Muscle of back (tissue), 3 donors: ENCODE measurements at regions not wholly inside any gene's neighbourhood (a gene's known extent, or its start where the extent isn't known, plus 50 kb on each side); places are given as distances from the start of the nearest gene placed in this dataset.
"Not testable (repeated sequence)": the region's sequence is repeated elsewhere in the genome, so short reads cannot be mapped to it uniquely, and the experiment has no call there.

Source experiments
- DNase-seq, 3 donors: peaks; one replicate each; pipeline versions ENCODE4 v3.0.0 to v3.0.0-alpha.2; 2013

- no peak for DNase-seq
Observed at GRCh38 chr14:22263961-22264360, 325.1 kb downstream of the DAD1 start.

DNA sequence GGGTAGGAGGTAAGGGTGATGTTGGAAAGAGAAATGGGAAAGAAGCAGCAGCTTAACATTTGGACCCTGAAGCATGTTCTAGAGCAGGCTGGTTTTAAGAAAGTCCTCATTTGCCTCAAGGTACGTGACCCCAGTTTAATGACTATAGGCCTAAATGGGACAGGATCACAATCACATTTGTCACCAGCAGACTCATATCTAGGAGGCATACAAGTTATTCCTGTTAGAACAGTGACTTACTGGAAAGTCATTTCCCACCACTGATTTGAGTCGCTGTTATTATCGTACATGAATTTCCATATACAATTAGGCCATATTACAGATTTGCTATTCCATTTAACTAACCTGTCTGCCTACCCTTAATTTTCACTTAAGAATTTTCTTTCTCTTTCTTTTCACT is 326.1 kb downstream of the DAD1 start:
- no peak for DNase-seq

- peak; percentile 56 to 82 (median 70) for DNase-seq
Observed at GRCh38 chr14:22255017-22255950, 333.7 kb downstream of the DAD1 start.

- DNase-seq = peak; percentile 49 to 77 (median 64)
Observed at GRCh38 chr14:22252686-22253085, 336.3 kb downstream of the DAD1 start.

- DNase-seq = no peak
Observed at GRCh38 chr14:22251090-22251489, 337.9 kb downstream of the DAD1 start.

GRCh38 chr14:22249770-22250169 is 339.3 kb downstream of the DAD1 start:
- DNase-seq = no peak

DNA sequence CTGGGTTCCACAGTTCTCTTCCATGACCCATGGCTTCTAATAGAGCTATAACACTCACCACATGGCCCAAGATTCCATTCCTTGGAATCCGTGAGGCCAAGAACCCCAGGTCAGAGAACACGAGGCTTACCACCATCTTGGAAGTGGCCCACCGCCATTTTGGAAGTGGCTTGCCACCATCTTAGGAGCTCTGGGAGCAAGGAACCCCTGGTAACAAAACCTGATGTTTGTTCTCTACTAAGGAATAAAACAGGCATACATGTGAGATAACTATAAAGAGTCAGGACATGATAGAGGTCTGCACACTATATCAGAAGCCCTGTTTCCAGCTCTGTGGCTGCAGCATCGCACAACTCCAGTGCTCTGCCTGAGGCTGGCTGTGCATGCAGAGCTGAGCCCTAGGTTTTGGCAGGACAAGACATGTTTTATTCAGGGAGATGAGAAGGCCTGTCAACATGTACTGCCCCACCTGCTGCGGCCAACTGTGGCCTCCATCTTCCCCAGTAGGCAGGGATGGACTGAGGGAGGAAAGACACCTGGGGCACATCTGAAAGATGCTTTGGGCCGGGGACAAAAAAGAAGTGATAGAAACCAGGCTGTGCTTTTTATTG is 344.9 kb downstream of the DAD1 start:
- DNase-seq = no peak

DNA sequence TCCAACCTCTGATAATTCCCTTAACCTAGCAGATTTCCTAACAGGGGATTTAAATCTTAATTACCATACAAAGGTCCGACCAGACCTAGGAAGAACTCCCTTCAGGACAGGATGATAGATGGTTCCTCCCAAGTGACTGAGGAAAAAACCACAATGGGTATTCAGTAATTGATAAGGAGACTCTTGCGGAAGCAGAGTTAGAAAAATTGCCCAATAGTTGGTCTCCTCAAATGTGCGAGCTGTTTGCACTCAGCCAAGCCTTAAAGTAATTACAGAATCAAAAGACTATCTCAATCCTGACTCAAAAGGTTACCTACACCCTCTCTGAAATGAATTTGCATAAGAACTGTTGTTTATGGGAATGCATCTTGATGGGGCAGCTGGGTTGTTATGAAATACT is 350.7 kb downstream of the DAD1 start:
- not testable (repeated sequence) for DNase-seq

- DNase-seq = no peak
Observed at GRCh38 chr14:22233377-22233776, 355.6 kb downstream of the DAD1 start.

GRCh38 chr14:22232933-22233332 is 356.1 kb downstream of the DAD1 start:
- no peak for DNase-seq

DNA sequence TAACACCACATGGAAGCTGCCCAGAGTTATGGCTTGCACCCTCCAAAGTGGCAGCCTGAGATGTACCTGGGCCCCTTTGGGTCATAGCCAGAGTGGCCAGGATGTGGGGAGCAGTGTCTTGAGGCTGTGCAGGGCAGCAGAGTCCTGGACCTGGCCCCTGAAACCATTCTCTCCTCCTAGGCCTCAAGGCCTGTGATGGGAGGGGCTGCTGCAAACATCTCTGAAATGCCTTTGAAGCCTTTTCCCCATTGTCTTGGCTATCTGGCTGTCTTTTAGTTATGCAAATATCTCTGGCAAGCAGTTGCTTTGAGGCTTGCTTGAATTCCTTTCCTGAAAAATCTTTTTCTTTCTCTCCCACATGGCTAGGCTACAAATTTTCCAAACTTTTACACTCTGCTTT is 356.5 kb downstream of the DAD1 start:
- no peak for DNase-seq

- DNase-seq = no peak
Observed at GRCh38 chr14:22231018-22231417, 358.0 kb downstream of the DAD1 start.

DNA sequence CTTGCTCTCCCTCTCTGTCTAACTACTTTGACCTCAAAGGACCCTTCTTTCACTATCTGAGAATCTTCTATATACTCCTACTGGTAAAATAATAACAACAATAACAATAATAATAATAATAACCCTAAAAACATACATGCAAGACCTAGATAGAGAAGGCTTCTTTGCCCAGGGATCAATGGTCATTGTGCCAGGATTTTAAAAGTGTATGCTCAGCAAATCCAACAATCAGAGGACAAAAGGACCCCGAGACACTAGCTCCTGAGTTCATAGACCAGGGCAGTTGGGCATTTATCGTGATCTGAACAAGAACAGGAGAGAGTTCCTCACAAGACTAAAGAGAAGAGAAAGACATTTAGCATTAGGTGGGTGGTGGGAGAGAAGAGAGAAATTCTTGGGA is 358.5 kb downstream of the DAD1 start:
- no peak for DNase-seq

DNA sequence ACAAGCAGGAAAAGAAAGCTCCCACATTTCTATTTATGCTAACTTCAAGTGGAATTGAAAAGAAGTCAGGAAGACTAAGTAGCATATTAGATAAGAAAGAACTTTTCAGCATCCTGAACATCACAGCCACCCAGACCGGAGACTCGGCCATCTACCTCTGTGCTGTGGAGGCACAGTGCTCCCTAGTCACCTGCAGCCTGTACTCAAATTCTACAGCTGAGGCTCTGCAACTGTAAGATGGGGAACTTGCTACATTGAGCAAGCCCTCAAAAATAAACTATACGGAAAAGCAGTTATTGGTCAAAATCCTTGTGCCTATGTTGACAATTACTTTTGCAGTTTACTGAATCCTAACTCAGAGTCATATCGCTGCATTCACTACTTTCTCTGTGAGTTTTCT is 361.9 kb downstream of the DAD1 start:
- DNase-seq = no peak

- peak in 1 of 3 donors; percentile 26 for DNase-seq
Observed at GRCh38 chr14:22226381-22226780, 362.6 kb downstream of the DAD1 start.

DNA sequence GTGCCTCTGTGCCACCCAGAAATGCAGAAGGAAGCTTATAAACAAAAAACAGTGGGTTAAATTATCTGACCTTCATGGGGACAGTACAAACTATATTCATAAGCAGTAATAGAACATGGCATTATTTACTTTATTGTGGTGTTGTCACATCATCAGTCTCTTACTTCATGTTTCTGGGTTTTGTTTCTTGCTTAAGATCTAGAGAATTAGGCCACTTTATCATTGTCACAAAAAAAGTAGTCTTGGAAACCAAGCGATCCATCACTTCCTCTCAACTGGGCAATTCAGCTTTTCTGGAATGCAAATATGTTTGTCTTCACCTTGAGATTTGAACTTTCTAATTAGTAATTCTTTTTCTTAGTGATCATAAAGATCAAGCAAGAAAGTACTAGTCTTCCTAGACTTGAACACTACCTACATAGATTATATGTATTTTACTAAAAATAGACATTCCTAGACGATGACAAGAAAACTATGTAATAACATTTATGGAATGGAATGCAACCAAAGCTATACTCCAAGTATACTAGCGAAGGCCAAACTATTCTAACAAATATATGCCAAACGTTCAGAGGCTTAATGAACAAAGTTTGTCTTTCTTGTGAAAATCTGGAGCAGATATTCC is 363.4 kb downstream of the DAD1 start:
- peak; percentile 30 to 58 (median 53) for DNase-seq

GRCh38 chr14:22221508-22221907 is 367.5 kb downstream of the DAD1 start:
- DNase-seq = peak in 1 of 3 donors; percentile 18

DNA sequence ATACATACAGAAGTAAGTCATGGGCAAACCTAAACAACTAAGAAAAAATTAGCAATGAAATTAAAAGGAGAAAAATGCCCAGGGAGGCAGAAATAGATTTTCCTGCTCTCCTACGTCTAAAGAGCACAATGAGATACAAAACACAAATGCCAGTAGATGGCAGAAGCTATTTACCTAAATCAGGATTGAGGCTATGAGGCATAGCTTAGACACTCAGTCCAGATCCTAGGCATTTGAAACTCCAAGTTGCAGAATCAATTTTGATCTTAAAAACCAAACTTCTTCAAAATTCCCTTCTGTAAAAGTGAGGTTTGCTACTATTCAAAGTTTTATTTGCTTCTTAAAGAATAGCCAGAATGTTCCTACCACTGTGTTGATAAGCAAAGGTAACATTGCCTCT is 368.6 kb downstream of the DAD1 start:
- DNase-seq = peak in 2 of 3 donors; percentile 15 to 26

- no peak for DNase-seq
Observed at GRCh38 chr14:22218728-22219127, 370.3 kb downstream of the DAD1 start.

- DNase-seq = no peak
Observed at GRCh38 chr14:22213120-22213519, 375.9 kb downstream of the DAD1 start.

DNA sequence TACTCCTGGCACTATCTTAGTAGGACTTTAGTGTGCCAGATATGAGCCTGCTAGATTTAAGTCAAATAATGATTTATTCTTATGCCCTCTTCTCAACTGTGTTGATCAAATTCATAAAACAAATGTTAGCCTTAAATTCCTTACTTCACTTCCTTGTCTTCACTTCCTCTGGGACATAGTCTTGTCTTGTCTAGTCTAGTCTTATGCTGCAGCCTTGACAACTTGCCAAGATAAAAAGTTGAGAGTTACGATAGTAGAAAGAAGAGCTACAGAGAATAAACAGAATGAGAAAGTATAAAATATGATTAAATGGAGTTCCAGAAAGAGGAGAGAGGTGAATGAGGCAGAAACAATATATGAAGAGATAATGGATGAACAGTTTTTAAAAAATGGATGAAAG is 378.1 kb downstream of the DAD1 start:
- peak in 1 of 3 donors; percentile 20 for DNase-seq

- DNase-seq = no peak
Observed at GRCh38 chr14:22210026-22210425, 379.0 kb downstream of the DAD1 start.

DNA sequence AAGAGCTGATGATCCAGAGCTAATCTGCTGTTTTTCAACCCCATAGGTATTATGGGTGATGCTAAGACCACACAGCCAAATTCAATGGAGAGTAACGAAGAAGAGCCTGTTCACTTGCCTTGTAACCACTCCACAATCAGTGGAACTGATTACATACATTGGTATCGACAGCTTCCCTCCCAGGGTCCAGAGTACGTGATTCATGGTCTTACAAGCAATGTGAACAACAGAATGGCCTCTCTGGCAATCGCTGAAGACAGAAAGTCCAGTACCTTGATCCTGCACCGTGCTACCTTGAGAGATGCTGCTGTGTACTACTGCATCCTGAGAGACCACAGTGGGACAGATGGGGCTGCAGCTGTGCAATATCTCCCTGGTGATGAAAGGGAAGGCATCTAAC is 386.0 kb downstream of the DAD1 start:
- no peak for DNase-seq
